HG03139 (cell line): ENCODE measurements at regions not wholly inside any gene's neighbourhood (a gene's known extent, or its start where the extent isn't known, plus 50 kb on each side); places are given as distances from the start of the nearest gene placed in this dataset.

ENCODE experiments used
- ATAC-seq: cut with Tn5 transposase; IDR thresholded peaks from one replicate; pipeline ENCODE4 v1.9.1; 2021; ENCODE audit not compliant: unreplicated experiment

DNA sequence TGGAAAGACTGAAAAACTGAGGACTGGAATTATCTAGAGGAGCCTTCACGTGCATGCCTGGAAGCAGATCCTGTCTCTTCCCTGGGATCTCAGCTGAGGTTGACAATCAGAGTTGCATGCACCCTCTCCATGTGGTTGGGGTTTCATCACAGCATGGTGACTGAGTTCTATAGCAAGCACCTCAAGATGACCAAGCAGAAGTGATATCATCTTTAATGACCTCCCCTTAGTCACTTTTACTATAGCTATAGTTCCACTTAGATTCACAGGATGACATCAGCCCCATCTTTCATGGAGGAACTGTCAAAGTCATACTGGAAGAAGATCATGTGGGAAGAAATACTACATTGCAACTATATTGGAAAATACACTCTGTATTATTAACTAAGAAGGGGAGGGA lies 105.8 kb upstream of the ATXN7L3B start:
- ATAC-seq = no peak

DNA sequence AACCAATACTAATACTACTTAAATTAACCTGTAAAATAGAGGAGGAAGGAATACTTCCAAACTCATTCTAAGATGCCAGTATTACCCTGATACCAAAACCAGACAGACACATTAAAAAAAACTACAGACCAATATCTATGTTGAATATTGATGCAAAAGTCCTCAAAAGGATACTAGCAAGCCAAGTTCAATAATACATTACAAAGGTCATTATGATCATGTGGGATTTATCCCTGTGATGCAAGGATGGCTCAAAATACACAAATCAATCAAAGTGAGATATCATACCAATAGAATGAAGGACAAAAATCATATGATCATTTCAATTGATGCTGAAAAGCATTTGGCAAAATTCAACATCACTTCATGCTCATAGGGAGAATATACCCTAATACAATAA lies 97.2 kb upstream of the ATXN7L3B start:
- no peak for ATAC-seq

- no peak for ATAC-seq
Observed at GRCh38 chr12:74441872-74442271, 95.8 kb upstream of the ATXN7L3B start.

DNA sequence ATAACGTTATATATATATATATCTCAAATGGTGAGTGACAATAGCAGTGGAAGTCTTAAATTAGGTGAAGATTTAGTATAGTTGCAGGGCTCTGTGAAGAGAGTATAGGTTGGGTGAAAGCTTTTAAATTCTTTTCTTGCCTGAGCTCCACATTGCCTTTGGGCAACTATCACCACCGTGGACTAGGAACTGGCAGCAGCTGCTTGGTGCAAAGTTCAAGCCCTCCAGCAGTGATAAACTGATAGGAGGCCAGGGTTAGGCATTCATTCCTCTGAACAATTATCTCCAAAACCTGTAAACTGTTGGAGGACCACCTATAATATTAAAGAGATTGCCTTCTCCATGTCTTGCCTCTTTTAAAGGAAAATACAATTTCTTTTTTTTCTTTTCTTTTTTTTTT lies 91.2 kb upstream of the ATXN7L3B start:
- ATAC-seq = no peak

GRCh38 chr12:74449872-74450271 lies 87.8 kb upstream of the ATXN7L3B start:
- ATAC-seq = no peak

GRCh38 chr12:74454109-74454508 lies 83.5 kb upstream of the ATXN7L3B start:
- no peak for ATAC-seq

GRCh38 chr12:74455429-74455828 lies 82.2 kb upstream of the ATXN7L3B start:
- ATAC-seq = no peak

GRCh38 chr12:74456431-74456830 lies 81.2 kb upstream of the ATXN7L3B start:
- ATAC-seq = no peak

- no peak for ATAC-seq
Observed at GRCh38 chr12:74468401-74468800, 69.2 kb upstream of the ATXN7L3B start.

DNA sequence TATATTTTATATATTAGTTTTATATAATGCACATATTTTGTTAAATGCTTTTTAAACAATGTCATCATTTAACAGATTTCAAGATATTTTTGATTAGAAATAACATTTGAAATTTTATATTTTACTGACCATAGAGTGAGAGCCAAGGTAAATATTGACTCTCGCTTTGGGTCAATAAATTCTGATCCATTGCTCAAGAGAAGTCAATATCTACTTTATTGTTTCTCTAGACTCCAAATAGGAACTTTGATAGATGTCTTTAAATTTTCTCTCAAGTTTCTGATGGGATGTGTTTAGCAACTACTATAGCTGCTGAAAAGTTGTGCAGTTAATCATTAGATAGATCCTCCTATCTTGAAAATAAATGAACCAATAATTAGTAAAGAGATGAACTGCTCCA lies 61.4 kb upstream of the ATXN7L3B start:
- ATAC-seq = no peak

DNA sequence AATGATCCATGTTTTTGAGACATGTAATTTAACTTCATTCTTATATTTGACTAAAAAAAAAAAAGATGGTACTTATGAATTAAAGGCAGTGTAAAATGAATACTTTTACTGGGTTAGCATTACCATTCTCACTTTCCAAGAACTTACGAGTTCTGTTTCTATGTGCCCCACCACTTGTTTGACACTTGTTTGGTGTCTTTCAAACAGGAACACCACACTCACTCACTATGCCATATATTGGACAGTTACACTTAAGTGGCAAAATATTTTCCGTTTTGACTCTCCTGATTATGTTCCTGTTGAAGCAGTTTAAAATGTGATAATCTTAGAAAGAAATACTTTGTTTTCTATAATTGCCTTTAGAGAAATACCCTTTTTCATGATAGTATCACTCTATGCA lies 56.6 kb upstream of the ATXN7L3B start:
- no peak for ATAC-seq

DNA sequence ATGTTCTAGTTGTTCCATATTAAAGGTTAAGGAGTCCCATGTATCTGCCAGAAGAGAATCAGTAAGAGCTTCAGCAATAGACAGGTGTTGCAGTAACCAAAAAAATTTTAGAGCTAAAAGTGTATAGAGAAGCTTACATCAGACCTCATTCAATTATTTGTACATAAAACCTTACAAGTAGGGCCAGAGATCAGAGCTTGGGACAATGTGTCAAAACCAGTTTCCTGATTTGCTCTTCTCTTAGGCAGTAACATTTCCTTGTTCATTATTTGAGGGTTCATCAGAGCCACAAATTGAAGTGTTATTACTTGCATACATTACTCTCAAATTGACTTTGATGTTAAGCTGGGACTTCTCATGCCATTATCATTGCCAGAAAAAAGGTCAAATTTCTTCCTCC lies 55.5 kb upstream of the ATXN7L3B start:
- ATAC-seq = no peak

GRCh38 chr12:74483057-74483456 lies 54.6 kb upstream of the ATXN7L3B start:
- no peak for ATAC-seq
